Daoy (cell line): ENCODE measurements at regions not wholly inside any gene's neighbourhood (a gene's known extent, or its start where the extent isn't known, plus 50 kb on each side); places are given as distances from the start of the nearest gene placed in this dataset.
A peak's percentile ranks its signal among the peaks of the same experiment; 100 is the strongest.

Source experiments
- DNase-seq: peaks from one replicate; pipeline ENCODE4 v3.0.0-alpha.2; 2015; ENCODE audit warnings: low read depth

DNA sequence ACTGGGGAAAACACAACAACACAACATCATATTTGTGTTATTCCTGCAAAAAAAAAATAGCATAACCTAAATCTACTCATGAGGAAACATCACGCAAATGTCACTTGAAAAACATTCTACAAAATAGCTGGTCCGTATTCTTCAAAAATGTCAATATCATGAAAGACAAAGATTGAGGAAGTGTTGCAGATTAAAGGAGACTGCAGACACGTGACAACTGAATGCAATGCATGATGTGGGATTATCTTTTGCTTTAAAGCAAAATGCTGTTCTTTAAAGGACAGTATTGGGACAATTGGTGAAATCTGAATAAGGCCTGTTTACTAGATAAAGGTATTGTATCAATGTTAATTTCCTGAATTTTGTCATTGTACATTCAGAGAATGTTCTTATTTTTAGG is 157.7 kb downstream of the SMIM20 start:
- DNase-seq, result no peak

GRCh38 chr4:26073886-26074560 is 160.0 kb downstream of the SMIM20 start:
- no peak for DNase-seq

DNA sequence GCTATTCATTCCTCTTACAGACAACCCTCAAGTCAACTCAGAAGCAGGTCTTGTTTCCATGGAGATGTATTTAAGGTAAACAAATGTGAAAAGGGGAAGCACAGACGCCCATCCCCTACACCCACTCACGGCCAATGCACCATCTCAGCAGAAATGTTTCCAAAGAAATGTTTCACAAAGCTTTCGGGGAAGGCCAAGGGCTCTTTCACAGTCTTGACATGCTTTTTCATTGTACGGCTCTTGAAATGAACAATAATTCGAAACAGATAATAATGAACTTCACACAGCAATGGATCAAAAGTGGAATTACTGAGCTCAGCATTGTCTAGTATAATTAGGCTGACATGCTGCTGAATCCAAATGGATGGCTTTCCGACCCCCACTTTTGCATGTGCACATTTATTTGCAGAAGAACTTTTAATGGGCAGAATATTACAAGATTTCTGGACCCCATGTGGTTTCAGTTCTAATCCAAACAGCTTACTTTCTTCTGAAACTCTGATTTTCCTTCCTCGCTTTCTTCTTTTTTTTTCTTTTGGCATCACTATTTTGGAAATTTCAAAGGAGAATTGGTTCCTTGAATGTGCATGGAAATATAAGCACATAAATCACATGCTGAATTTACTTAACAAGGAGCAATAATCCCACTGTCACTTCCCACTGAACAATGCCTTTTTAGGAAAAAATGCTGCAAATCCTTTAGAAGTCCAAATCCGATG is 160.9 kb downstream of the SMIM20 start:
- no peak for DNase-seq

DNA sequence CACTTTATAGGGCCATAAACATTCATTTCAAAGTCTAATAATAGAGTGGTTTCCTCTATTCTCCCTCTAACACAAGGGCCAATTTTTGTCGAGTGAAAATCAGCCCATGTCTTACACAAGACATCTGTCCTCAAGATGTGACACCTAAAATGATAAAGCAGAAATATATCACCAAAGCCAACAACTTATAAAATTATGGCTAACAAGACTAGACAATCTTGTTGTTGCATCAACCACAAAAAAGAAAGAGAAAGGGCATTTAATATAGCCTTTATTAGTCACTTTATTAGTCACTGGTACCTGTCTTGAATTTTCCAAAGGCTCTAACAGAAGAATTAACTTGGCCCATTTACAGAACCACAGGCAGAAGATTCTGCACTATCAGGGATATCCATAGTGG is 161.6 kb downstream of the SMIM20 start:
- DNase-seq, result no peak

- no peak for DNase-seq
These were observed 162.1 kb downstream of the SMIM20 start for GRCh38 chr4:26076000-26076587.

- DNase-seq, result no peak
These were observed 162.9 kb downstream of the SMIM20 start for GRCh38 chr4:26076896-26077295.

- no peak for DNase-seq
These were observed 163.7 kb downstream of the SMIM20 start for GRCh38 chr4:26077756-26078155.

- DNase-seq, result no peak
These were observed 167.0 kb downstream of the SMIM20 start for GRCh38 chr4:26080870-26081628.

DNA sequence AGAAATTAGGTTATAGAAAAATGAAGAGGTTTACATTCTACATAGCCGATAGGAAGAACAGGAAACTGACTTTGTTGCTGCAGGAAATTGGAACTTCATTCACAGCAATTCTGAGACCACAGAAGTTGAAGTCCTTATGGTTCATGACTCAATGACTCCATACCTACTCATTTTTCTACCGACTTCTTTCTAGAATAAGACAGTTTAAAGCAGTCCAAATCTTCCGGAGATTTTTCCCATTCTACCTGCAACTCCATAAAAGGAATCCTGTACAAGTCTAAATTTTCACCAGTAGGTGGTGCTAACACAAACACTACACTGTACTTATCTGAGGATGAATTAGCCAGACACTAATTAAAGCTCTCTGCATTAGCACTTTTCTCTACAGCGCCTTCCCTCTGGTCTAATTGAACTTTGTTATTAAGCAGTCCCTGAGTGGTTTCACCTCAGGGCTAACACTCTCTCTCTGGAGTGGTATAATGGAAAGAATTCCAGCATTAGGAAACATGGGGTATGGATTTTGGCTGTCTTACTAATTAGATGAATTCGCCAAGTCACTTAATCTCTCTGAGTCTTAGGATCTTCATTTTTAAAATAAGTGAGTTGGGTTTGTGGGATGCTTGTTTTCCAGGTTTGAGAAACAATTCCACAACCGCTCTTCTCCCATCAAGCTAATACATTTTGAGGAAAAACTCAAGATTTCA is 167.9 kb downstream of the SMIM20 start:
- no peak for DNase-seq

DNA sequence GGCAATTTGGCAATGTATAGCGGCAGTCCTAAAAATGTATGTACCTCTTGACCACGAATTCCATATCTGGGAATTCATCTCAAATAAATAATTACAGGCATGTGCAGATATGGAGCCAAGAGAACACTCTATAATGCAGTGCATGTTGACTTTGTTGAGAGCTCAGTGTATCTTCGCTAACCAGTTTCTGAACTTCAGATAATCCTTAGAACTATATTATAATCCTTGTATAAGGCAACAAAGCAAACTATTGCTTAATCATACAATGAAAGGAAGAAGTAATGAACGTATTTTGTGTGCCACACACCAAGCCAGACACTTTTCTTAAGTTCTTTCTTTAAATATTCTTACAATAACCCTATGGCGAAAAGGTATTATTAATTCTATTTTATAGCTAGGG is 168.5 kb downstream of the SMIM20 start:
- no peak for DNase-seq

- peak; percentile 86 for DNase-seq
These were observed 170.0 kb downstream of the SMIM20 start for GRCh38 chr4:26083987-26084386.

DNA sequence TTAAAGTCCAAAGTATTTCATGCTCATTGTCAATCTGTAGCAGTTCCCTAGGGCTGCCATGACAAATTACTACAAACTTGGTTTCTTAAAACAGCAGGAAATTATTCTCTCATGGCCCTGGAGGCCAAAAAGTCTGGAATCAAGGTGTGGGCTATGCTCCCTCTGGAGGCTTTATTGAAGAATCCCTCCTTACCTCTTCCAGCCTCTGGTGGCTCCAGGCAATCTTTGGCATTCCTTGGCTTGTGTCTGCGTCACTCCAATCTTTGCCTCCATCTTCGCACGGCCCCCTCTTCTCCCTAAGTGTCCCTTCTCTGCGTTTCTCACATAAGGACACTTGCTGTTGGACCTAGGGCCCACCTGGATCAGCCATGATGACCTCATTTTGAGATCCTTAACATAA is 170.4 kb downstream of the SMIM20 start:
- DNase-seq, result no peak

GRCh38 chr4:26085551-26085950 is 171.5 kb downstream of the SMIM20 start:
- DNase-seq, result no peak

GRCh38 chr4:26086621-26087441 is 172.8 kb downstream of the SMIM20 start:
- peak; percentile 39 for DNase-seq

DNA sequence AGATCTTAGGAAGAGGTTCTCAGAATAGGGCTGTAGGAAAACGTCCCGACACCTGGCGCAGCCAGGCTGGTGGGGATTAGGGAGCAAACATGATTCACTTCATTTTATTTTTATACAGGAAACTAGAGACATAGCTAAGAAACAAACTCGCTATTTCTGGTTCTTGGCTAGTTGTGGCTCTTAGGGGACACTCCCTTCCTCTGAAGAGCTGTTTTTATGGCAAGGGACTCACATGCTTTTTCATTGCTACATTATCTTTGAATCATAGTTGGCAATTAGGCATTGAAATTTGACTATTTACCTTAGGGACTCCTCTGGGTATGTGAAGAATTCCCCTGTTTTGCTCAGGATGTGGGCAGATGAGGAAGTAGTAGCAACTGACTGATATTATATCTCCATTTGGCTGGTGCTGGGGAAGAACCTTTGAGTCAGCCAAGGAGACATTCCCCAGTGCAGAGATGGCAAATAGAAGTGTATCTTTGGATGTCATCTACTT is 174.5 kb downstream of the SMIM20 start:
- peak; percentile 79 for DNase-seq

DNA sequence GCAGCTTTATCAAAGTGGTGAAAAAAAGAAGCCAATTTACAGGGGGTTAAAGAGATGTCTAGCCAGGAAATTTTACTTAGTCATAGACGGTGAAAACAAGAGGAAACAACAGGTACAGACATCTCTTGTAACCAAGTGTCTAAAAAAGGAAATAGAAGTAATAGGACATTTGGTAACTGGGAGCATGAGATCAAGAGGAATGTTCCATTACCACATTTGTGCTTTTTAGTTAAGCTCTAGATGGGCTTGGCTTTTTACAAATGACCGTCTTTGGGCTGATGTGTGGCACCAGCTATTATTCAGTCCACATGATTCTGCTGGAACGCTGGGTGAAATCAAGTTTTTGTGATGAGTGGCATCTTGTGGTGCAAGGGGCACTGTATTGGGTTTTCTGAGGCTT is 179.5 kb downstream of the SMIM20 start:
- DNase-seq, result no peak

DNA sequence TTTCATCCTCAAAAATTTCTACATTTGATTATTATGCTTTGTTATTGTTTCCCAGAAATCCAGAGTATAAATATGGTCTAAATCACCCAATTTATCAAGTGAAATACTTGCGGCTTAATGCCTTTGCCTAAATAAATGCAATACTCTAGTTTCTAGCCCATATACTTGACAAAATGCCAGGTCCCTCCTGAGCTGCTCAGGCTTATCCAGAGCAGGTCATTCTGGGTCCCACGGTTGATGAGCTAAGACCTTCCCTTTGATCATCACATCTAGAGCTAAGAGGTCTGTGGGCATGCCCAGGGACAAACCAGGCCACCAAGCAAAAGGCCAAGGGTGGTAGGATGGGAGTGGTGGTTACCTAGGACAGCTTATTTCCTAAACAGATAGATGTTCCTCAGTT is 180.1 kb downstream of the SMIM20 start:
- no peak for DNase-seq

GRCh38 chr4:26094911-26095310 is 180.9 kb downstream of the SMIM20 start:
- no peak for DNase-seq

DNA sequence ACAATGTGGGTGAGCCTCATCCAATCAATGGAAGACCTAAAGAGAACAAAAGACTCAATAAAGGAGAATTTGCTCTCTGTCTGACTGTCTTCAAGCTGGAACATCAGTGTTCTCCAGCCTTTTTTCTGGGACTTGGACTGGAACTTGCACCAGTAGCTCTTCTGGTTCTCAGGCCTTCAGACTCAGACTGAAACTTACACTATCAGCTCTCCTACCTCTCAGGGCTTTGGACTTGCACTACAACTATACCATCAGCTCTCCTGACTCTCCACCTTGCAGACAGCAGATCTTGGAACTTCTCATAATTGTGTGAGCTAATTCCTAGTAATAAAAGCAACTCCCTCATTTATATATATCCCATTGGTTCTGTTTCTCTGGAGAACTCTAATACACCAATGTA is 185.9 kb downstream of the SMIM20 start:
- no peak for DNase-seq

GRCh38 chr4:26101011-26101410 is 187.0 kb downstream of the SMIM20 start:
- DNase-seq, result no peak
